Activated T-cell treated with anti-CD3 and anti-CD28 coated beads for 48 hours (primary cell): ENCODE measurements at regions not wholly inside any gene's neighbourhood (a gene's known extent, or its start where the extent isn't known, plus 50 kb on each side); places are given as distances from the start of the nearest gene placed in this dataset.
"Not testable (repeated sequence)": the region's sequence is repeated elsewhere in the genome, so short reads cannot be mapped to it uniquely, and the experiment has no call there.

Source experiments
- DNase-seq: peaks from one replicate; pipeline ENCODE4 v3.0.0-alpha.2; 2020; ENCODE audit warnings: low read depth

GRCh38 chr3:153911116-153911515 is 210.1 kb upstream of the ARHGEF26 start:
- DNase-seq: no peak

- DNase-seq: no peak
These were observed 201.4 kb upstream of the ARHGEF26 start for GRCh38 chr3:153919773-153920172.

GRCh38 chr3:153921826-153922225 is 199.4 kb upstream of the ARHGEF26 start:
- DNase-seq: no peak

- DNase-seq: no peak
These were observed 195.2 kb upstream of the ARHGEF26 start for GRCh38 chr3:153925841-153926514.

GRCh38 chr3:153927107-153927506 is 194.1 kb upstream of the ARHGEF26 start:
- DNase-seq: no peak

- DNase-seq: no peak
These were observed 192.3 kb upstream of the ARHGEF26 start for GRCh38 chr3:153928851-153929250.

- DNase-seq: not testable (repeated sequence)
These were observed 187.7 kb upstream of the ARHGEF26 start for GRCh38 chr3:153933481-153933880.

- DNase-seq: no peak
These were observed 177.1 kb upstream of the ARHGEF26 start for GRCh38 chr3:153944084-153944483.

- no peak for DNase-seq
These were observed 169.9 kb upstream of the ARHGEF26 start for GRCh38 chr3:153951276-153951675.

GRCh38 chr3:153952091-153952490 is 169.1 kb upstream of the ARHGEF26 start:
- DNase-seq: no peak

- DNase-seq: no peak
These were observed 164.6 kb upstream of the ARHGEF26 start for GRCh38 chr3:153956613-153957012.

- DNase-seq: no peak
These were observed 163.8 kb upstream of the ARHGEF26 start for GRCh38 chr3:153957421-153957820.

GRCh38 chr3:153958635-153959595 is 162.3 kb upstream of the ARHGEF26 start:
- no peak for DNase-seq

GRCh38 chr3:153960458-153961074 is 160.6 kb upstream of the ARHGEF26 start:
- no peak for DNase-seq

- no peak for DNase-seq
These were observed 159.7 kb upstream of the ARHGEF26 start for GRCh38 chr3:153961494-153961893.

- no peak for DNase-seq
These were observed 158.2 kb upstream of the ARHGEF26 start for GRCh38 chr3:153963012-153963411.

- DNase-seq: no peak
These were observed 153.9 kb upstream of the ARHGEF26 start for GRCh38 chr3:153967260-153967659.

- no peak for DNase-seq
These were observed 151.1 kb upstream of the ARHGEF26 start for GRCh38 chr3:153970047-153970446.

GRCh38 chr3:153970741-153971347 is 150.3 kb upstream of the ARHGEF26 start:
- DNase-seq: no peak

- DNase-seq: no peak
These were observed 148.3 kb upstream of the ARHGEF26 start for GRCh38 chr3:153972862-153973261.

- DNase-seq: no peak
These were observed 147.4 kb upstream of the ARHGEF26 start for GRCh38 chr3:153973722-153974265.

GRCh38 chr3:153974614-153975013 is 146.6 kb upstream of the ARHGEF26 start:
- no peak for DNase-seq
